Fibroblast of villous mesenchyme (primary cell): ENCODE measurements at regions not wholly inside any gene's neighbourhood (a gene's known extent, or its start where the extent isn't known, plus 50 kb on each side); places are given as distances from the start of the nearest gene placed in this dataset.

ENCODE experiments used
- DNase-seq: peaks from one replicate; pipeline ENCODE4 v3.0.0-alpha.2; 2010; ENCODE audit warnings: low read depth
- H3K4me3 ChIP-seq: 2 replicates; pipeline ENCODE4 v1.5.1; 2011; ENCODE audit warnings: low read depth, mild to moderate bottlenecking, low read length
- CTCF ChIP-seq: IDR thresholded peaks from 2 replicates; pipeline ENCODE4 v1.5.1; 2012; ENCODE audit warnings: low read depth, mild to moderate bottlenecking, low read length; ENCODE audit not compliant: insufficient read depth

- DNase-seq = peak; percentile 8
- no peak for TF ChIP-seq CTCF
- no peak overlapping the region for H3K4me3 ChIP-seq
Measured at GRCh38 chr1:175845338-175845737, 101.9 kb upstream of the TNR start.

- no peak for DNase-seq
- no peak overlapping the region for H3K4me3 ChIP-seq
- TF ChIP-seq CTCF = no peak
Measured at GRCh38 chr1:175844877-175845276, 101.5 kb upstream of the TNR start.

GRCh38 chr1:175842550-175842949 lies 99.2 kb upstream of the TNR start:
- no peak overlapping the region for H3K4me3 ChIP-seq
- TF ChIP-seq CTCF = no peak
- DNase-seq = no peak

- no peak for DNase-seq
- no peak overlapping the region for H3K4me3 ChIP-seq
- TF ChIP-seq CTCF = no peak
Measured at GRCh38 chr1:175841738-175842187, 98.4 kb upstream of the TNR start.

- no peak for TF ChIP-seq CTCF
- DNase-seq = no peak
- H3K4me3 ChIP-seq = no peak overlapping the region
Measured at GRCh38 chr1:175840787-175841186, 97.4 kb upstream of the TNR start.

- TF ChIP-seq CTCF = no peak
- peak overlapping the region; percentile 18 for H3K4me3 ChIP-seq
- DNase-seq = peak; percentile 54
Measured at GRCh38 chr1:175839779-175840669, 96.6 kb upstream of the TNR start.

GRCh38 chr1:175834597-175834996 lies 91.2 kb upstream of the TNR start:
- no peak for DNase-seq
- H3K4me3 ChIP-seq = no peak overlapping the region
- no peak for TF ChIP-seq CTCF
